ENCODE measurements at regions not wholly inside any gene's neighbourhood (a gene's known extent, or its start where the extent isn't known, plus 50 kb on each side); places are given as distances from the start of the nearest gene placed in this dataset.

DNA sequence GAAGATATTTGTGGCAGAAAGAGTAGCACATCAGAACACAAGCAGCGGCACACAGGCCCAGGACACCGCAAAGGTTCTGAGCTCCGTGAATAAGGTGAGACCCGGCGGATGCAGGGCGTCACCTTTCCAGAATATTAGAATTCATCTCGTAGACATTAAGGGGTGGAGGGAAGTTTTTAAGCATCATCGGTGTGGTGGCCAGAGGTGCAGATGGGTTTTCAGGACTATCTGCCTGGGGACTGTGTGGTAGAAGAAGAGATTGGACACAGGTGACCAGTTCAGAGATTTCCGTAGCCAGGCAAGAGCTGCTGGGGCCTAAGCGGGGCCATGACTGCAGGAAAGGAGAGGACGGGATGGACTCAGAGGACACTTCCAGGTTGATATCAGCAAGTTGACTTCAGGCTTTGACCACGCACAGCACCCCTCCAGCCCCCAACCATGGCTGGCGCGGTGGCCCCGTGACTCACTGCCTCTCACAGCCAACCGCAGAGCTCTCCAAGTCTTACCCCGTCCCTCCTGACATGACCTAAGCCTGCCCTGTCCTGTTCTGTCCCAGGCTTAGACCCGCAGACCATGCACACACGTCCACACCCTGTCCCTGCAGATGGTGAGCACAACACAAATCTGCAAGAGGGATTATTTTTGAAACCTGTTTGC lies 97.2 kb downstream of the OAT start:
- H3K4ac ChIP-seq (ENCODE audit: low read depth, low read length), result no peak overlapping the region
- DNase-seq (no peak), ATAC-seq (ENCODE audit: low read depth) (no peak)
- no peak overlapping the region for H3K18ac ChIP-seq (ENCODE audit: low read depth, low read length)
- H4K5ac ChIP-seq (ENCODE audit: low read depth, low read length), result no peak overlapping the region
- no peak overlapping the region for H4K91ac ChIP-seq (ENCODE audit: insufficient read depth, low read depth, low read length)
- ChIA-PET CTCF (no interaction called here), POLR2A (ENCODE audit: unreplicated experiment) (no interaction called here)
- no peak overlapping the region for H2AK9ac ChIP-seq (replicated peaks; ENCODE audit: low read depth, low read length, poor library complexity)
- no peaks in the 10 kb centered on the region for H3K9me1 ChIP-seq (ENCODE audit: insufficient read depth, low read length)
- no peaks in the 10 kb centered on the region for H3K27me3 ChIP-seq (ENCODE audit: control insufficient read depth, insufficient read depth, low read length)
- no peak overlapping the region for H3K9ac ChIP-seq (ENCODE audit: low read depth, low read length)
- no peak overlapping the region for H2BK120ac ChIP-seq (ENCODE audit: low read depth, low read length)
- no peaks in the 10 kb centered on the region for H4K20me1 ChIP-seq (ENCODE audit: insufficient read depth, low read length)
- no peaks in the 10 kb centered on the region for H3K36me3 ChIP-seq (ENCODE audit: control insufficient read depth, insufficient read depth, low read length)
- BruUV-seq (replicated peaks), result no TSS peak
- no peak overlapping the region for H3K23ac ChIP-seq (ENCODE audit: low read depth, low read length)
- no peak overlapping the region for H3K56ac ChIP-seq (ENCODE audit: extremely low read depth, insufficient read depth, low read length)
- dilution Hi-C loops (cut with HindIII; ENCODE audit: low sequenced_read_pairs, unreplicated experiment) (no loop called here), in situ Hi-C loops (cut with MboI; ENCODE audit: low sequenced_read_pairs) (no loop called here), intact Hi-C loops (cut with micrococcal nuclease) (no loop called here)
- no peaks in the 10 kb centered on the region for H3K4me1 ChIP-seq (ENCODE audit: control insufficient read depth, insufficient read depth, low read length)
- H3K14ac ChIP-seq (replicated peaks; ENCODE audit: low read depth, low read length), result no peak overlapping the region
- H2AFZ ChIP-seq (replicated peaks; ENCODE audit: low read length, poor library complexity), result no peak overlapping the region
- H2BK20ac ChIP-seq (ENCODE audit: low read depth, low read length), result no peak overlapping the region
- no peak for TF ChIP-seq CEBPB (IDR thresholded peaks at IDR 0.05; ENCODE audit: low read depth, low read length)
- no peak for TF ChIP-seq NFE2L2 (IDR thresholded peaks at IDR 0.05; ENCODE audit: low read depth, low read length)
- TF ChIP-seq RCOR1 (IDR thresholded peaks at IDR 0.05; ENCODE audit: insufficient replicate concordance, low read length), result no peak
- TF ChIP-seq MXI1 (IDR thresholded peaks at IDR 0.05; ENCODE audit: borderline replicate concordance, low read depth, low read length), result no peak
- TF ChIP-seq SMC3 (IDR thresholded peaks at IDR 0.05; ENCODE audit: low read depth, low read length), result no peak
- TF ChIP-seq MAZ (IDR thresholded peaks at IDR 0.05; ENCODE audit: borderline replicate concordance, low read depth, low read length), result no peak
- no peak for TF ChIP-seq POLR2A (IDR thresholded peaks at IDR 0.05; ENCODE audit: low read depth, low read length)
- TF ChIP-seq FOS (IDR thresholded peaks at IDR 0.05; ENCODE audit: low read depth, low read length), result no peak
- no peak for TF ChIP-seq RFX5 (IDR thresholded peaks at IDR 0.05; ENCODE audit: low read depth, low read length)
- TF ChIP-seq, protein P1, sequence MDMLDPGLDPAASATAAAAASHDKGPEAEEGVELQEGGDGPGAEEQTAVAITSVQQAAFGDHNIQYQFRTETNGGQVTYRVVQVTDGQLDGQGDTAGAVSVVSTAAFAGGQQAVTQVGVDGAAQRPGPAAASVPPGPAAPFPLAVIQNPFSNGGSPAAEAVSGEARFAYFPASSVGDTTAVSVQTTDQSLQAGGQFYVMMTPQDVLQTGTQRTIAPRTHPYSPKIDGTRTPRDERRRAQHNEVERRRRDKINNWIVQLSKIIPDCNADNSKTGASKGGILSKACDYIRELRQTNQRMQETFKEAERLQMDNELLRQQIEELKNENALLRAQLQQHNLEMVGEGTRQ (IDR thresholded peaks at IDR 0.05; ENCODE audit: low read depth, low read length), result no peak
- no peak for TF ChIP-seq BHLHE40 (IDR thresholded peaks at IDR 0.05; ENCODE audit: low read depth, low read length)
- TF ChIP-seq, protein P2, sequence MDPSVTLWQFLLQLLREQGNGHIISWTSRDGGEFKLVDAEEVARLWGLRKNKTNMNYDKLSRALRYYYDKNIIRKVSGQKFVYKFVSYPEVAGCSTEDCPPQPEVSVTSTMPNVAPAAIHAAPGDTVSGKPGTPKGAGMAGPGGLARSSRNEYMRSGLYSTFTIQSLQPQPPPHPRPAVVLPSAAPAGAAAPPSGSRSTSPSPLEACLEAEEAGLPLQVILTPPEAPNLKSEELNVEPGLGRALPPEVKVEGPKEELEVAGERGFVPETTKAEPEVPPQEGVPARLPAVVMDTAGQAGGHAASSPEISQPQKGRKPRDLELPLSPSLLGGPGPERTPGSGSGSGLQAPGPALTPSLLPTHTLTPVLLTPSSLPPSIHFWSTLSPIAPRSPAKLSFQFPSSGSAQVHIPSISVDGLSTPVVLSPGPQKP (IDR thresholded peaks at IDR 0.05; ENCODE audit: borderline replicate concordance, low read depth, low read length), result no peak
- no peak for TF ChIP-seq RAD21 (IDR thresholded peaks at IDR 0.05; ENCODE audit: low read length)
- H3K27ac ChIP-seq (ENCODE audit: insufficient read depth, low read length), result no peak overlapping the region
- peaks cover 14% of the 10 kb centered on the region for H3K9me3 ChIP-seq (ENCODE audit: control insufficient read depth, insufficient read depth, low read length)
- H2AK5ac ChIP-seq (ENCODE audit: low read depth, low read length), result no peak overlapping the region
- 91% methylated on average over 6 of the region's 19 CpGs; no CpG with 5 or more reads in 1 of the 2 experiments for WGBS, 2 experiments (ENCODE audit: extremely low coverage in 2 of 2, insufficient read length in 1 of 2)
- no peaks in the 10 kb centered on the region for H3K79me1 ChIP-seq (ENCODE audit: low read depth in 1 of 2, low read length in 2 of 2)
- H3K4me2 ChIP-seq (ENCODE audit: low read depth, low read length), result no peak overlapping the region
- no peak overlapping the region for H4K8ac ChIP-seq (ENCODE audit: low read depth in 2 of 2, low read length in 2 of 2)
- no peak overlapping the region for H3K4me3 ChIP-seq (ENCODE audit: insufficient read depth, low read depth, low read length)
- no peak overlapping the region for H2BK5ac ChIP-seq (ENCODE audit: low read depth, low read length, poor library complexity, severe bottlenecking)
- no peak overlapping the region for H2BK15ac ChIP-seq (ENCODE audit: low read depth, low read length)
